ENCODE measurements at regions not wholly inside any gene's neighbourhood (a gene's known extent, or its start where the extent isn't known, plus 50 kb on each side); places are given as distances from the start of the nearest gene placed in this dataset.

GRCh38 chr16:86651823-86652222 lies 73.5 kb downstream of the FOXL1 start:
- no peak for DNase-seq
- H3K27me3 ChIP-seq (ENCODE audit: insufficient read depth, low read length), result no peaks in the 10 kb centered on the region
- Mint-ChIP-seq H3K9me3 (peaks cover 0 to 11% (median 6%) of the 10 kb centered on the region in 8 donors), H3K36me3 (no peaks in the 10 kb centered on the region), H3K27ac (no peak overlapping the region), H3K4me1 (no peaks in the 10 kb centered on the region), H3K4me3 (no peak overlapping the region), H3K27me3 (peaks cover 3 to 7% of the 10 kb centered on the region in 2 donors)
- CTCF ChIA-PET (ENCODE audit: partially characterized antibody), result no interaction called here
- no peaks in the 10 kb centered on the region for H3K9me3 ChIP-seq (ENCODE audit: control insufficient read depth in 1 of 2, low read length in 2 of 2)
- POLR2A ChIA-PET (ENCODE audit: partially characterized antibody), result no interaction called here
- H3K4me3 ChIP-seq (ENCODE audit: low read length in 2 of 2), result no peak overlapping the region
- no peak overlapping the region for H3K27ac ChIP-seq (ENCODE audit: low read depth, low read length)
- no peaks in the 10 kb centered on the region for H3K4me1 ChIP-seq (ENCODE audit: insufficient read depth, low read length)
- intact Hi-C loops (cut with micrococcal nuclease), result no loop called here
- H3K36me3 ChIP-seq (ENCODE audit: insufficient read depth, low read length), result no peaks in the 10 kb centered on the region

- H3K4me3 Mint-ChIP-seq, result no peak overlapping the region
- H3K36me3 ChIP-seq (ENCODE audit: insufficient read depth, low read length), result no peaks in the 10 kb centered on the region
- POLR2A ChIA-PET (ENCODE audit: partially characterized antibody), result no interaction called here
- H3K27ac Mint-ChIP-seq, result no peak overlapping the region
- intact Hi-C loops (cut with micrococcal nuclease), result no loop called here
- H3K27ac ChIP-seq (ENCODE audit: low read depth, low read length), result no peak overlapping the region
- no peaks in the 10 kb centered on the region for H3K27me3 ChIP-seq (ENCODE audit: insufficient read depth, low read length)
- H3K4me3 ChIP-seq (ENCODE audit: low read length in 2 of 2), result no peak overlapping the region
- H3K36me3 Mint-ChIP-seq, result no peaks in the 10 kb centered on the region
- H3K27me3 Mint-ChIP-seq, result peaks cover 5 to 7% of the 10 kb centered on the region in 2 donors
- H3K4me1 Mint-ChIP-seq, result no peaks in the 10 kb centered on the region
- H3K9me3 ChIP-seq (ENCODE audit: control insufficient read depth in 1 of 2, low read length in 2 of 2), result no peaks in the 10 kb centered on the region
- H3K4me1 ChIP-seq (ENCODE audit: insufficient read depth, low read length), result no peaks in the 10 kb centered on the region
- DNase-seq, result no peak
- CTCF ChIA-PET (ENCODE audit: partially characterized antibody), result no interaction called here
- H3K9me3 Mint-ChIP-seq, result peaks cover 0 to 5% (median 0%) of the 10 kb centered on the region in 8 donors
These were observed 75.1 kb downstream of the FOXL1 start for GRCh38 chr16:86653285-86654006.

GRCh38 chr16:86657972-86658371 lies 79.6 kb downstream of the FOXL1 start:
- no peak for DNase-seq
- peaks cover 0 to 9% (median 4%) of the 10 kb centered on the region in 8 donors for H3K9me3 Mint-ChIP-seq
- Histone ChIP-seq H3K36me3 (ENCODE audit: insufficient read depth, low read length) (no peaks in the 10 kb centered on the region), H3K4me1 (ENCODE audit: insufficient read depth, low read length) (no peaks in the 10 kb centered on the region), H3K27me3 (ENCODE audit: insufficient read depth, low read length) (no peaks in the 10 kb centered on the region), H3K4me3 (ENCODE audit: low read length in 2 of 2) (no peak overlapping the region), H3K9me3 (ENCODE audit: control insufficient read depth in 1 of 2, low read length in 2 of 2) (no peaks in the 10 kb centered on the region), H3K27ac (ENCODE audit: low read depth, low read length) (no peak overlapping the region)
- no peaks in the 10 kb centered on the region for H3K36me3 Mint-ChIP-seq
- H3K4me3 Mint-ChIP-seq, result no peak overlapping the region
- peaks cover 5 to 12% of the 10 kb centered on the region in 2 donors for H3K27me3 Mint-ChIP-seq
- intact Hi-C loops (cut with micrococcal nuclease), result no loop called here
- CTCF ChIA-PET (ENCODE audit: partially characterized antibody), result no interaction called here
- POLR2A ChIA-PET (ENCODE audit: partially characterized antibody), result no interaction called here
- no peaks in the 10 kb centered on the region for H3K4me1 Mint-ChIP-seq
- H3K27ac Mint-ChIP-seq, result no peak overlapping the region

GRCh38 chr16:86660623-86661022 lies 82.3 kb downstream of the FOXL1 start:
- CTCF ChIA-PET (ENCODE audit: partially characterized antibody), result no interaction called here
- peaks cover 7 to 10% of the 10 kb centered on the region in 2 donors for H3K27me3 Mint-ChIP-seq
- Histone ChIP-seq H3K9me3 (ENCODE audit: control insufficient read depth in 1 of 2, low read length in 2 of 2) (no peaks in the 10 kb centered on the region), H3K36me3 (ENCODE audit: insufficient read depth, low read length) (no peaks in the 10 kb centered on the region), H3K4me3 (ENCODE audit: low read length in 2 of 2) (no peak overlapping the region), H3K27ac (ENCODE audit: low read depth, low read length) (no peak overlapping the region), H3K27me3 (ENCODE audit: insufficient read depth, low read length) (no peaks in the 10 kb centered on the region), H3K4me1 (ENCODE audit: insufficient read depth, low read length) (peaks cover 5% of the 10 kb centered on the region)
- peaks cover 0 to 15% (median 5%) of the 10 kb centered on the region in 8 donors for H3K9me3 Mint-ChIP-seq
- intact Hi-C loops (cut with micrococcal nuclease), result no loop called here
- H3K4me3 Mint-ChIP-seq, result no peak overlapping the region
- POLR2A ChIA-PET (ENCODE audit: partially characterized antibody), result no interaction called here
- DNase-seq, result no peak
- no peak overlapping the region for H3K27ac Mint-ChIP-seq
- H3K4me1 Mint-ChIP-seq, result peaks cover 4 to 9% (median 8%) of the 10 kb centered on the region in 4 donors
- H3K36me3 Mint-ChIP-seq, result no peaks in the 10 kb centered on the region

- Histone ChIP-seq H3K27ac (ENCODE audit: low read depth, low read length) (no peak overlapping the region), H3K4me1 (ENCODE audit: insufficient read depth, low read length) (peaks cover 5% of the 10 kb centered on the region), H3K27me3 (ENCODE audit: insufficient read depth, low read length) (no peaks in the 10 kb centered on the region), H3K36me3 (ENCODE audit: insufficient read depth, low read length) (no peaks in the 10 kb centered on the region), H3K9me3 (ENCODE audit: control insufficient read depth in 1 of 2, low read length in 2 of 2) (no peaks in the 10 kb centered on the region), H3K4me3 (ENCODE audit: low read length in 2 of 2) (no peak overlapping the region)
- ChIA-PET POLR2A (ENCODE audit: partially characterized antibody) (no interaction called here), CTCF (ENCODE audit: partially characterized antibody) (no interaction called here)
- Mint-ChIP-seq H3K9me3 (peaks cover 0 to 15% (median 5%) of the 10 kb centered on the region in 8 donors), H3K4me3 (no peak overlapping the region), H3K36me3 (no peaks in the 10 kb centered on the region), H3K27me3 (peaks cover 4 to 8% of the 10 kb centered on the region in 2 donors), H3K27ac (no peak overlapping the region), H3K4me1 (peaks cover 4 to 9% (median 8%) of the 10 kb centered on the region in 4 donors)
- DNase-seq, result no peak
- intact Hi-C loops (cut with micrococcal nuclease), result no loop called here
These were observed 83.4 kb downstream of the FOXL1 start for GRCh38 chr16:86661706-86662105.

- Mint-ChIP-seq H3K9me3 (peaks cover 0 to 15% (median 5%) of the 10 kb centered on the region in 8 donors), H3K36me3 (no peaks in the 10 kb centered on the region), H3K4me3 (no peak overlapping the region), H3K27ac (no peak overlapping the region), H3K4me1 (peaks cover 4 to 9% (median 8%) of the 10 kb centered on the region in 4 donors), H3K27me3 (peaks cover 4 to 8% of the 10 kb centered on the region in 2 donors)
- H3K27me3 ChIP-seq (ENCODE audit: insufficient read depth, low read length), result no peaks in the 10 kb centered on the region
- H3K36me3 ChIP-seq (ENCODE audit: insufficient read depth, low read length), result no peaks in the 10 kb centered on the region
- no peak for DNase-seq
- H3K9me3 ChIP-seq (ENCODE audit: control insufficient read depth in 1 of 2, low read length in 2 of 2), result no peaks in the 10 kb centered on the region
- peaks cover 5% of the 10 kb centered on the region for H3K4me1 ChIP-seq (ENCODE audit: insufficient read depth, low read length)
- POLR2A ChIA-PET (ENCODE audit: partially characterized antibody), result interaction anchor here (0.7 kb wide), 1 partner anchor 98 kb away, joined by 3 read pairs; no protein-coding TSS in a partner anchor
- H3K27ac ChIP-seq (ENCODE audit: low read depth, low read length), result no peak overlapping the region
- CTCF ChIA-PET (ENCODE audit: partially characterized antibody), result no interaction called here
- H3K4me3 ChIP-seq (ENCODE audit: low read length in 2 of 2), result no peak overlapping the region
- intact Hi-C loops (cut with micrococcal nuclease), result no loop called here
These were observed 83.8 kb downstream of the FOXL1 start for GRCh38 chr16:86662195-86662594.

GRCh38 chr16:86662740-86663139 lies 84.4 kb downstream of the FOXL1 start:
- Mint-ChIP-seq H3K27ac (no peak overlapping the region), H3K9me3 (peaks cover 0 to 15% (median 5%) of the 10 kb centered on the region in 8 donors), H3K4me3 (no peak overlapping the region), H3K27me3 (peaks cover 4 to 8% of the 10 kb centered on the region in 2 donors), H3K4me1 (peaks cover 4 to 9% (median 8%) of the 10 kb centered on the region in 4 donors), H3K36me3 (no peaks in the 10 kb centered on the region)
- no peaks in the 10 kb centered on the region for H3K36me3 ChIP-seq (ENCODE audit: insufficient read depth, low read length)
- H3K4me3 ChIP-seq (ENCODE audit: low read length in 2 of 2), result no peak overlapping the region
- ChIA-PET POLR2A (ENCODE audit: partially characterized antibody) (interaction anchor here (0.7 kb wide), 1 partner anchor 97 kb away, joined by 3 read pairs; no protein-coding TSS in a partner anchor), CTCF (ENCODE audit: partially characterized antibody) (no interaction called here)
- peaks cover 5% of the 10 kb centered on the region for H3K4me1 ChIP-seq (ENCODE audit: insufficient read depth, low read length)
- intact Hi-C loops (cut with micrococcal nuclease), result no loop called here
- no peak for DNase-seq
- H3K27me3 ChIP-seq (ENCODE audit: insufficient read depth, low read length), result no peaks in the 10 kb centered on the region
- H3K9me3 ChIP-seq (ENCODE audit: control insufficient read depth in 1 of 2, low read length in 2 of 2), result no peaks in the 10 kb centered on the region
- no peak overlapping the region for H3K27ac ChIP-seq (ENCODE audit: low read depth, low read length)

All from CD4-positive, alpha-beta memory T cell (primary cell).